PC-3 (cell line): ENCODE measurements at regions not wholly inside any gene's neighbourhood (a gene's known extent, or its start where the extent isn't known, plus 50 kb on each side); places are given as distances from the start of the nearest gene placed in this dataset.

Experiments
- ATAC-seq: fragments of 200-7000 bp; cut with Tn5 transposase; 2 replicates; pipeline ENCODE4 v1.9.1; 2020; ENCODE audit warnings: mild to moderate bottlenecking, moderate library complexity
- BruUV-seq: library from RNA; stranded (reverse); fragments of 400-500 nt; replicated peaks from 2 replicates; lab custom pipeline; 2021; lab: Mats Ljungman, UMichigan
- CTCF ChIA-PET: fragments of 300-600 bp; sonication (Branson Sonifier 250); formaldehyde crosslinking; loops from one replicate; lab custom pipeline; 2022; ENCODE audit warnings: antibody characterized with exemption; lab: Charles Lee
- POLR2A ChIA-PET: fragments of 300-600 bp; sonication (Branson Sonifier 250); formaldehyde crosslinking; loops from one replicate; lab custom pipeline; 2022; ENCODE audit warnings: antibody characterized with exemption; ENCODE audit not compliant: unreplicated experiment; lab: Charles Lee
- DNase-seq: peaks from one replicate; pipeline ENCODE4 v3.0.0-alpha.2; 2015
- H2AFZ ChIP-seq: fragments of 300-600 bp; sonication (generic); 2 replicates; pipeline ENCODE4 v1.6.0; 2016; ENCODE audit warnings: antibody characterized with exemption, low read length
- H3F3A ChIP-seq: fragments of 300-600 bp; sonication (generic); one replicate; pipeline ENCODE4 v1.6.0; 2017; ENCODE audit warnings: antibody characterized with exemption, low read length, control low read depth, mild to moderate bottlenecking; ENCODE audit not compliant: unreplicated experiment
- H3K27ac ChIP-seq: fragments of 300-600 bp; sonication (generic); 2 replicates; pipeline ENCODE4 v1.5.1; 2016; ENCODE audit warnings: mild to moderate bottlenecking, low read length
- H3K27me3 ChIP-seq: fragments of 300-600 bp; sonication (generic); 2 replicates; pipeline ENCODE4 v1.6.1; 2016; ENCODE audit warnings: low read length, mixed read lengths
- H3K36me3 ChIP-seq: fragments of 300-600 bp; sonication (generic); 2 replicates; pipeline ENCODE4 v1.6.1; 2016; ENCODE audit warnings: low read depth, mixed run types, low read length, mixed read lengths
- H3K4me1 ChIP-seq: fragments of 300-600 bp; sonication (generic); 2 replicates; pipeline ENCODE4 v1.5.1; 2016; ENCODE audit warnings: low read length; ENCODE audit not compliant: insufficient read depth
- H3K4me2 ChIP-seq: fragments of 300-600 bp; sonication (generic); 2 replicates; pipeline ENCODE4 v1.6.0; 2016; ENCODE audit warnings: low read length
- H3K4me3 ChIP-seq: fragments of 300-600 bp; sonication (generic); 2 replicates; pipeline ENCODE4 v1.5.1; 2016; ENCODE audit warnings: mild to moderate bottlenecking, low read length, mixed read lengths
- H3K79me2 ChIP-seq: fragments of 300-600 bp; sonication (generic); 2 replicates; pipeline ENCODE4 v1.6.1; 2017; ENCODE audit warnings: low read length, mixed read lengths
- H3K9ac ChIP-seq: fragments of 300-600 bp; sonication (generic); 2 replicates; pipeline ENCODE4 v1.6.0; 2016; ENCODE audit warnings: mild to moderate bottlenecking, low read length
- H3K9me2 ChIP-seq: fragments of 300-600 bp; sonication (generic); replicated peaks from 2 replicates; pipeline ENCODE4 v1.6.1; 2016; ENCODE audit warnings: mixed run types, low read length, mixed read lengths
- H3K9me3 ChIP-seq: fragments of 300-600 bp; sonication (generic); 2 replicates; pipeline ENCODE4 v1.6.1; 2016; ENCODE audit warnings: low read length, mixed read lengths
- H4K20me1 ChIP-seq: fragments of 300-600 bp; sonication (generic); 2 replicates; pipeline ENCODE4 v1.6.1; 2016; ENCODE audit warnings: low read length, mixed read lengths
- EZH2 ChIP-seq: fragments of 300-600 bp; sonication (generic); IDR thresholded peaks from one replicate; pipeline ENCODE4 v1.6.1; 2017; ENCODE audit warnings: antibody characterized with exemption, mild to moderate bottlenecking, low read length; ENCODE audit not compliant: unreplicated experiment
- EZH2phosphoT487 ChIP-seq: fragments of 300-600 bp; sonication (generic); IDR thresholded peaks from 2 replicates; pipeline ENCODE4 v1.6.1; 2018; ENCODE audit warnings: mild to moderate bottlenecking, antibody characterized with exemption, low read length, borderline replicate concordance
- intact Hi-C: fragments of 100-400 bp; cut with micrococcal nuclease; formaldehyde crosslinking; loops from 2 replicates; pipeline ENCODE4 v1.9.0; 2023
- TF ChIP-seq, protein P1 (sequence below): fragments of 300-600 bp; sonication (generic); conservative IDR thresholded peaks from 2 replicates; pipeline ENCODE4 v1.5.1; 2017; ENCODE audit warnings: antibody characterized with exemption, low read depth, mild to moderate bottlenecking, low read length

DNA sequence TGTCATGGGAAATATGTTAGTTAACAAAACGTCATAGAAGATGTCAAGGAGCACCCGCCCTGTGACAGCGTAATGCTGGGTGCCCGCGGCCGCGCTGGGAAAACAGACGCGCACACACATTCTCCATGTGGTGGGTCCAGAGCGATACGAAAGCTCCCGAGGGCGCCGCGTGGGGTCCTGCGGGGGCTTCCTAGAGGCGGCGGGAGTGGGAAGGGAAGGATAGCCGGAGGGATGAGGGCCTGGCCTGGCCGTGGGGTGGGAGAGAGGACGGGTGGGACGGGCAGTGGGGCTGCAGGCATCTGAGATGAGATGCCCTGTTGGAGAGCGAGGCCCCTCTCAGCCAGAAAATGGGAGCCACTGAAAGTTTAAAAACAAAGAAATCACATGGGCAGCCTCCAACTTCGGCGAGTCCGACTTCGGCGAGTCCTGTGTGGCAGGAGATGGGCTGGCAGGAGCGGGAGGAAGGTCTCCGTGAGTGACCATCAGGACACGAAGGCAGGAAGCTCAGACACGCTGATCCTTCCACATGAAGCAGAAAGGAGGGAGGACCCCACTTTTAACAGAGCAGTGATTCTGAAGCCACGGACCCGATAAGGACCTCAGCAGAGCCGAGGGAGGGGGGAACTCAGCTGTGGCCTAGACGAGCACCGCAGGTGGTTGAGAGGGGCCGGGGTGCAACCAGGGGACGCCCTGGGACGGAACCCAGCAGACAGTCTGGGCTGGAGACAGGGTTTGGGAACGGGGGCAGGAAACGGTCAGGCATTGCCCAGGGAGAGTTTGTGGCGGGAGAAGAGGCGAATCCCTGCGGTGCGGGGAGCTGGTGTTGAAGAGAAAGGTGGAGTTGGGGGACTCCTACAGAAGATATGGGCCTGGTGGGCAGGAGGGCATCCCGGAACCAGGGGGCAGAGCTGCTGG lies 114.1 kb upstream of the FRMD1 start:
- H3F3A ChIP-seq: no peaks in the 10 kb centered on the region
- H3K4me2 ChIP-seq: no peak overlapping the region
- no peaks in the 10 kb centered on the region for H3K36me3 ChIP-seq
- no peaks in the 10 kb centered on the region for H3K9me2 ChIP-seq
- no peaks in the 10 kb centered on the region for H3K4me1 ChIP-seq
- intact Hi-C loops: no loop called here
- no peak overlapping the region for H3K4me3 ChIP-seq
- POLR2A ChIA-PET: no interaction called here
- no peak overlapping the region for H3K27ac ChIP-seq
- TF ChIP-seq, protein P1, sequence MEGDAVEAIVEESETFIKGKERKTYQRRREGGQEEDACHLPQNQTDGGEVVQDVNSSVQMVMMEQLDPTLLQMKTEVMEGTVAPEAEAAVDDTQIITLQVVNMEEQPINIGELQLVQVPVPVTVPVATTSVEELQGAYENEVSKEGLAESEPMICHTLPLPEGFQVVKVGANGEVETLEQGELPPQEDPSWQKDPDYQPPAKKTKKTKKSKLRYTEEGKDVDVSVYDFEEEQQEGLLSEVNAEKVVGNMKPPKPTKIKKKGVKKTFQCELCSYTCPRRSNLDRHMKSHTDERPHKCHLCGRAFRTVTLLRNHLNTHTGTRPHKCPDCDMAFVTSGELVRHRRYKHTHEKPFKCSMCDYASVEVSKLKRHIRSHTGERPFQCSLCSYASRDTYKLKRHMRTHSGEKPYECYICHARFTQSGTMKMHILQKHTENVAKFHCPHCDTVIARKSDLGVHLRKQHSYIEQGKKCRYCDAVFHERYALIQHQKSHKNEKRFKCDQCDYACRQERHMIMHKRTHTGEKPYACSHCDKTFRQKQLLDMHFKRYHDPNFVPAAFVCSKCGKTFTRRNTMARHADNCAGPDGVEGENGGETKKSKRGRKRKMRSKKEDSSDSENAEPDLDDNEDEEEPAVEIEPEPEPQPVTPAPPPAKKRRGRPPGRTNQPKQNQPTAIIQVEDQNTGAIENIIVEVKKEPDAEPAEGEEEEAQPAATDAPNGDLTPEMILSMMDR: no peak
- TF ChIP-seq EZH2: no peak
- no peak for TF ChIP-seq EZH2phosphoT487
- no peak for ATAC-seq
- no peaks in the 10 kb centered on the region for H3K79me2 ChIP-seq
- BruUV-seq: no TSS peak
- CTCF ChIA-PET: no interaction called here
- no peaks in the 10 kb centered on the region for H3K27me3 ChIP-seq
- no peak overlapping the region for H3K9ac ChIP-seq
- H3K9me3 ChIP-seq: no peaks in the 10 kb centered on the region
- no peaks in the 10 kb centered on the region for H4K20me1 ChIP-seq
- DNase-seq: no peak
- no peak overlapping the region for H2AFZ ChIP-seq

GRCh38 chr6:168192195-168192900 lies 113.3 kb upstream of the FRMD1 start:
- intact Hi-C loops: no loop called here
- H3K27me3 ChIP-seq: no peaks in the 10 kb centered on the region
- DNase-seq (no peak), ATAC-seq (no peak)
- TF ChIP-seq EZH2phosphoT487 (no peak), EZH2 (no peak)
- BruUV-seq: no TSS peak
- H3K36me3 ChIP-seq: no peaks in the 10 kb centered on the region
- no peak overlapping the region for H3K4me2 ChIP-seq
- no peak overlapping the region for H3K4me3 ChIP-seq
- no peaks in the 10 kb centered on the region for H4K20me1 ChIP-seq
- H3K4me1 ChIP-seq: no peaks in the 10 kb centered on the region
- ChIA-PET CTCF (no interaction called here), POLR2A (no interaction called here)
- H3F3A ChIP-seq: no peaks in the 10 kb centered on the region
- no peaks in the 10 kb centered on the region for H3K79me2 ChIP-seq
- H3K9me3 ChIP-seq: no peaks in the 10 kb centered on the region
- H3K27ac ChIP-seq: no peak overlapping the region
- H3K9me2 ChIP-seq: no peaks in the 10 kb centered on the region
- no peak overlapping the region for H2AFZ ChIP-seq
- no peak overlapping the region for H3K9ac ChIP-seq

GRCh38 chr6:168190646-168191443 lies 111.8 kb upstream of the FRMD1 start:
- Histone ChIP-seq H4K20me1 (no peaks in the 10 kb centered on the region), H3K4me3 (no peak overlapping the region), H3K79me2 (no peaks in the 10 kb centered on the region), H3K27ac (no peak overlapping the region), H2AFZ (no peak overlapping the region), H3K9me2 (no peaks in the 10 kb centered on the region), H3K4me2 (no peak overlapping the region), H3F3A (no peaks in the 10 kb centered on the region), H3K36me3 (no peaks in the 10 kb centered on the region), H3K4me1 (no peaks in the 10 kb centered on the region), H3K27me3 (no peaks in the 10 kb centered on the region), H3K9me3 (no peaks in the 10 kb centered on the region), H3K9ac (no peak overlapping the region)
- intact Hi-C loops: no loop called here
- ATAC-seq: no peak
- ChIA-PET CTCF (no interaction called here), POLR2A (no interaction called here)
- TF ChIP-seq EZH2 (no peak), EZH2phosphoT487 (no peak)
- TF ChIP-seq, protein P1: no peak
- no peak for DNase-seq
- BruUV-seq: no TSS peak
